ENCODE measurements at regions not wholly inside any gene's neighbourhood (a gene's known extent, or its start where the extent isn't known, plus 50 kb on each side); places are given as distances from the start of the nearest gene placed in this dataset.

GRCh38 chr10:28236591-28236990, 66.3 kb downstream of the MPP7 start:
- TF ChIP-seq CTCF (IDR thresholded peaks at IDR 0.05) (no peak), EZH2phosphoT487 (IDR thresholded peaks at IDR 0.05) (no peak), EZH2 (IDR thresholded peaks at IDR 0.05) (no peak)
